Keratinocyte (primary cell): ENCODE measurements at regions not wholly inside any gene's neighbourhood (a gene's known extent, or its start where the extent isn't known, plus 50 kb on each side); places are given as distances from the start of the nearest gene placed in this dataset.

Experiments
- DNase-seq: peaks from one replicate; pipeline ENCODE4 v3.0.0-alpha.2; 2011; ENCODE audit warnings: low read depth, missing footprints, low spot score
- FAIRE-seq: peaks from 2 replicates; lab custom pipeline; 2011; peaks lifted over from hg19 to GRCh38; lab: Jason Lieb, UNC
- H2AFZ ChIP-seq: 2 replicates; pipeline ENCODE4 v1.6.0; 2012; ENCODE audit warnings: low read length, control low read depth, inconsistent platforms; ENCODE audit not compliant: control insufficient read depth
- H3K27ac ChIP-seq: 2 replicates; pipeline ENCODE4 v1.5.1; 2011; ENCODE audit warnings: low read length; ENCODE audit not compliant: control insufficient read depth, insufficient read depth
- H3K27me3 ChIP-seq: 3 replicates; pipeline ENCODE4 v1.6.0; 2011; ENCODE audit warnings: low read length; ENCODE audit not compliant: control insufficient read depth, insufficient read depth; ENCODE audit errors: extremely low read depth
- H3K36me3 ChIP-seq, 2 experiments: 2 replicates in 1 of 2; 3 replicates in 1 of 2; pipeline ENCODE4 v1.5.1; 2011; ENCODE audit warnings: low read length in 2 of 2, mild to moderate bottlenecking in 1 of 2; ENCODE audit not compliant: control insufficient read depth in 2 of 2, insufficient read depth in 2 of 2; ENCODE audit errors: extremely low read depth in 1 of 2
- H3K4me1 ChIP-seq: 3 replicates; pipeline ENCODE4 v1.5.1; 2011; ENCODE audit warnings: low read length; ENCODE audit not compliant: control insufficient read depth, insufficient read depth; ENCODE audit errors: extremely low read depth
- H3K4me2 ChIP-seq: 3 replicates; pipeline ENCODE4 v1.6.0; 2011; ENCODE audit warnings: low read depth, low read length; ENCODE audit not compliant: control insufficient read depth, insufficient read depth; ENCODE audit errors: extremely low read depth
- H3K4me3 ChIP-seq, 3 experiments: fragments of 200-600 bp in 1 of 3; sonication (generic) in 1 of 3; 2 replicates in 2 of 3; 3 replicates in 1 of 3; pipeline ENCODE4 v1.5.1; 2011 to 2016; ENCODE audit warnings: low read length in 3 of 3, mild to moderate bottlenecking in 3 of 3, control low read depth in 2 of 3, inconsistent platforms in 1 of 3, low read depth in 1 of 3, mixed read lengths in 1 of 3, mixed run types in 1 of 3, moderate library complexity in 1 of 3; ENCODE audit not compliant: control insufficient read depth in 2 of 3, insufficient read depth in 2 of 3; ENCODE audit errors: extremely low read depth in 1 of 3
- H3K79me2 ChIP-seq: 2 replicates; pipeline ENCODE4 v1.6.0; 2012; ENCODE audit warnings: low read length; ENCODE audit not compliant: control insufficient read depth, insufficient read depth
- H3K9ac ChIP-seq: 3 replicates; pipeline ENCODE4 v1.6.0; 2011; ENCODE audit warnings: low read length; ENCODE audit not compliant: control insufficient read depth, insufficient read depth; ENCODE audit errors: extremely low read depth
- H3K9me1 ChIP-seq: 3 replicates; pipeline ENCODE4 v1.6.0; 2011; ENCODE audit warnings: low read length; ENCODE audit not compliant: control insufficient read depth, insufficient read depth; ENCODE audit errors: extremely low read depth
- H3K9me3 ChIP-seq: 2 replicates; pipeline ENCODE4 v1.5.1; 2012; ENCODE audit warnings: low read depth, low read length; ENCODE audit not compliant: control insufficient read depth
- H4K20me1 ChIP-seq: 3 replicates; pipeline ENCODE4 v1.6.0; 2011; ENCODE audit warnings: low read length; ENCODE audit not compliant: control insufficient read depth, insufficient read depth; ENCODE audit errors: extremely low read depth
- CTCF ChIP-seq, 3 experiments: IDR thresholded peaks in 1 of 3; conservative IDR thresholded peaks in 1 of 3; optimal IDR thresholded peaks in 1 of 3; 2 replicates in 2 of 3; 3 replicates in 1 of 3; pipeline versions ENCODE3 to v1.5.1; 2011; ENCODE audit warnings: low read length in 3 of 3, mild to moderate bottlenecking in 3 of 3, moderate library complexity in 2 of 3, control low read depth in 1 of 3, inconsistent platforms in 1 of 3; ENCODE audit not compliant: insufficient read depth in 2 of 3; ENCODE audit errors: extremely low read depth in 1 of 3
- EZH2 ChIP-seq: IDR thresholded peaks from one replicate; pipeline ENCODE4 v1.6.1; 2012; ENCODE audit warnings: inconsistent platforms, mild to moderate bottlenecking, low read length, moderate library complexity
- dilution Hi-C: fragments of 300-500 bp; cut with MboI; formaldehyde crosslinking; loops from one replicate; pipeline ENCODE4 v1.7.0; 2020; ENCODE audit warnings: low sequenced_read_pairs; ENCODE audit not compliant: extremely low pct_ligation_motif_present

GRCh38 chr1:244112636-244113035 lies 61.6 kb downstream of the ZBTB18 start:
- Histone ChIP-seq H3K27ac (no peak overlapping the region), H3K9me1 (no peaks in the 10 kb centered on the region), H3K4me3 (no peak overlapping the region), H3K4me1 (no peaks in the 10 kb centered on the region), H3K4me2 (no peak overlapping the region), H4K20me1 (no peaks in the 10 kb centered on the region), H3K27me3 (peaks cover 4% of the 10 kb centered on the region), H3K9me3 (no peaks in the 10 kb centered on the region), H3K9ac (no peak overlapping the region), H3K36me3 (no peaks in the 10 kb centered on the region), H3K79me2 (no peaks in the 10 kb centered on the region), H2AFZ (no peak overlapping the region)
- FAIRE-seq (no peak), DNase-seq (no peak)
- TF ChIP-seq EZH2 (no peak), CTCF (optimal IDR thresholded peaks at IDR 0.05 in 1 of 3, IDR thresholded peaks at IDR 0.05 in 1 of 3, conservative IDR thresholded peaks at IDR 0.05 in 1 of 3; ENCODE audit: extremely low read depth in 1 of 3, insufficient read depth in 2 of 3, low read length in 3 of 3) (no peak)
- dilution Hi-C loops = no loop called here

- no peaks in the 10 kb centered on the region for H3K9me3 ChIP-seq
- no peaks in the 10 kb centered on the region for H3K4me1 ChIP-seq
- dilution Hi-C loops = no loop called here
- no peaks in the 10 kb centered on the region for H3K79me2 ChIP-seq
- H3K27me3 ChIP-seq = peaks cover 8% of the 10 kb centered on the region
- H3K27ac ChIP-seq = no peak overlapping the region
- H3K9ac ChIP-seq = no peak overlapping the region
- FAIRE-seq = no peak
- H2AFZ ChIP-seq = no peak overlapping the region
- no peak for DNase-seq
- no peak overlapping the region for H3K4me3 ChIP-seq
- H3K9me1 ChIP-seq = no peaks in the 10 kb centered on the region
- TF ChIP-seq CTCF (optimal IDR thresholded peaks at IDR 0.05 in 1 of 3, IDR thresholded peaks at IDR 0.05 in 1 of 3, conservative IDR thresholded peaks at IDR 0.05 in 1 of 3; ENCODE audit: extremely low read depth in 1 of 3, insufficient read depth in 2 of 3, low read length in 3 of 3) (no peak), EZH2 (no peak)
- H3K36me3 ChIP-seq = no peaks in the 10 kb centered on the region
- no peak overlapping the region for H3K4me2 ChIP-seq
- H4K20me1 ChIP-seq = no peaks in the 10 kb centered on the region
Measured at GRCh38 chr1:244113532-244114320, 62.6 kb downstream of the ZBTB18 start.
